GM19025 (cell line): ENCODE measurements at regions not wholly inside any gene's neighbourhood (a gene's known extent, or its start where the extent isn't known, plus 50 kb on each side); places are given as distances from the start of the nearest gene placed in this dataset.
"Not testable (repeated sequence)": the region's sequence is repeated elsewhere in the genome, so short reads cannot be mapped to it uniquely, and the experiment has no call there.

Experiments
- ATAC-seq: cut with Tn5 transposase; IDR thresholded peaks from one replicate; pipeline ENCODE4 v1.9.1; 2021; ENCODE audit warnings: mild to moderate bottlenecking, low read depth, moderate library complexity; ENCODE audit not compliant: unreplicated experiment

DNA sequence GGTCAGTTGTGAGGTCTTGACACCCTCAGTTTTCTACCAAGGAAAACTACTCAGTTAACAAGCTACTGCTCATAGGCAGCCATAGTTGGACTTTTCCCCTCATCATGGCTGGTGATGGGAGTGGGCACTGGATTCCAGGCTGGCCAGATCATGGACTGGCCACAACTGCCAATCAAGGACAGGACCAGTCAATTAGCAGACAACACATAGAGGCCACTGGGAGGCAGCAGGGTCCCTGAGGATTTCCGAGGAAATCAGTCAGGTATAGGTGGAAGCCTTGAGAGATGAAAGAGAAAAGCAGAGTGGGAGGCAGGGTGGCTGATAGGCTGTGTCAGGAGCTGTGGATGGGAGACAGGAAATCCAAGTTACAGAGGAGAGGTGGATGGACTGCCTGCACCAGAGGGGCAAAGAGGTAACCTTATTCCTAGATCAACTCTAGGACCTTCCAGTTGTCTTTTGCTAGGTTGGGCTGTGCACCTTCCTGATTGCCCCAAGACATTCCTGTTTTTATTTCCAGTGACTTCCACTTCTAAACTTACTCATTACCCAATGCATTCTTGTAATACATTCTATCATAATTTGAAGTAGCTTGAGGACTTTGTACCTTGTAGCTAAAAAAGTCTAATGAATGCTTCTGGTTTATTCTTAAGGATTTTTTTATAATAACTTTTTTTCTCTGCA is 361.8 kb downstream of the KCNRG start:
- no peak for ATAC-seq

DNA sequence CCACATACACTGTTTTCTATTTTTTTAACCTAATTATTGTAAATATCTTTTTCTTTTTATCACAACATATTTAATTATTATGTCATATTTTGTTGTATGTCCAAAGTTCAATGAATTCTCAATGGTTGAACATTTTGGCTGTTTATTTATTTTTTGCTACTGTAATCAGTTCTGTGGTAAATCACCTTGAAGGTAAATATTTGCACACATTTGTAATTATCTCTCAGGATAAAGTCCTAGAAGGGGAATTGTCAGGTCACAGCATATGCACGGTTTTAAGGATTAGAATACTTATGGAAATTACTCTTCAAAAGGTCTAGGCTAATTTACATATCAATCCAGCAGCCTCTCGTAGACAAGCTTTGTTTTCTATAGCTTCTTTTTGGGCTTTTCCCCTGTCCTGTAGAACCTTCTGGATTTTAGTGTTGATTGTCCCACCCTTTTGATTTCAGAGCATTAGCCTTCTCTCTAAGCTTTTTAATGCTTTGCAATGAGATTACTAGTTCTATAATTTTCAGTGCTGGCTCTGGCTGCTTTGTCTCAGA is 362.6 kb downstream of the KCNRG start:
- no peak for ATAC-seq

DNA sequence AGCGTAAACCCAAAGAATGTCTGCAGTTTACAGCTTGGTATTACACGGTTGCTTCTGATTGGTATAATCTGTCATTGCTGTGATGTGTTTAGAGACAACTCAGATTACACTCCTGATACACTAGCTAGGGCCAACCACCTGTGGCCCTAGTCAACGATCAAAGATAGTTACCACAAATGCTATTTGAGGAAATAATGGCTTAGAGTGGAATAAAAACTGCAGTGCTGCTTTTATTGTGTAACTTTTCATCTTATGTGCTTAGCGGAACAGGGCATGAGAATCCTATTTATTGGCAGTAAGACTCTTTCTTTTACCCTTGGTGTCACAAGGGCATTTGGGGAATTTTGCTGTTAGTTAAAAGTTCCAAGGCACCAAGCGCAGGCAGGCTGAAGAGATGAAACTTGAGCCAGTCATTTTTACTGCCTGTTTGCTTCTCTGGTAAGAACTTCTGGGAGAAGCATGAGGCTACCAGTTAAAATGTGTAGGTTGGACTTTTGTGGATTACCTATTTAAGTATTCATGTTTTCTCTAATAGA is 363.3 kb downstream of the KCNRG start:
- no peak for ATAC-seq

DNA sequence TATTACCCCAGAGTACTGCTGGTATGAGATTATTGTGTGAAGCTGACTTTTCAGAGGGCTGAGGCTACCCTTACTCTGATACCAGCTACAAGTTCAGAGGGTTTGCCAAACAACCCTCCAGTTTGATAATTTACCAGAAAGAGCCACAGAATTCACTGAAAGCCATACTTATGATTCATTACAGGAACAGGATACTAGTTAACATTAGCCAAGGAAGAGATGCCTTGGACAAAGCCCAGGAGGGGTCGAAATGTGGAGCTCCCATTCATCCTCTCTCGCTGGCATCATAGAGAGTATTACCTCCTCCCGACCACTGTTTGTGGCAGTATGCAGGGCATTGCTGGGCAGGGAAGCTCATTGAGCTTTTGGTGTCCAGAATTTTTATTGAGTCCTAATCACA is 364.3 kb downstream of the KCNRG start:
- ATAC-seq: no peak

DNA sequence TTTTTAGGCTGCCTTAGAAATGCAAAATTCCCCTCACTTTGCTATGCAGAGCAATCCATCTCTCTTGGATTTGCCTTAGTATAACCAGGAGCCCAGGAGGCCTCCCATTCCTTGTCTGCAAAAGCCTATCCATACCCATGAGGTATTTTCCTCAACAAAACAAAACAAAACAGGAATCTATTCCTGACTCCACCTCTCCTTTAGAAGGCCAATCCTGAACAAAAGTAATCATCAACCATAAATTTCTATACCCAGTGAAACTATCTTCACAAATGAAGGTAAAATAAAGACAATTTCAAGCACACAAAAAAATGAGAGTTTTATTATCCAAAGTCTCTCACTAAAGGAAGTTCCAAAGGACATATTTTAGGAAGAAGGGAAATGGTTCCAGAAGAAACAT is 365.7 kb downstream of the KCNRG start:
- ATAC-seq: no peak

DNA sequence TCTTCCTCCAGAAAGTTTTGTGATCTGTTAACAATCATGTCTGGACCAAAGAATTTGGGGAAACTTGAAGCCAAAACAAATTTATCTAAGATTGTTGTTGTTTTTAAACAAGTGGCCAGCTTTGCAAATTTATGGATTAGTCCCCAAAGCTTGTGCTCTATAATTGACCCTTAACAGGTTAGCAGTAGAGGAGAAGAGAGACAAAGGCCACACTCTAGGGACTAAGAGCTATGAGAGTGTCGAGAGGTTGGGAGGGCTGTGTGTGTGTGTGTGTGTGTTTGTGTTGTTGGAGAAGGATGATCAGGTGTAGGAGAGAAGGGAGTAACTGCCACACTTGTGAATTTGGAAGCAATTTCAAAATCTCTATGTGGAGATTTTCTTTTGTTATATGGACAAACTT is 367.3 kb downstream of the KCNRG start:
- no peak for ATAC-seq

DNA sequence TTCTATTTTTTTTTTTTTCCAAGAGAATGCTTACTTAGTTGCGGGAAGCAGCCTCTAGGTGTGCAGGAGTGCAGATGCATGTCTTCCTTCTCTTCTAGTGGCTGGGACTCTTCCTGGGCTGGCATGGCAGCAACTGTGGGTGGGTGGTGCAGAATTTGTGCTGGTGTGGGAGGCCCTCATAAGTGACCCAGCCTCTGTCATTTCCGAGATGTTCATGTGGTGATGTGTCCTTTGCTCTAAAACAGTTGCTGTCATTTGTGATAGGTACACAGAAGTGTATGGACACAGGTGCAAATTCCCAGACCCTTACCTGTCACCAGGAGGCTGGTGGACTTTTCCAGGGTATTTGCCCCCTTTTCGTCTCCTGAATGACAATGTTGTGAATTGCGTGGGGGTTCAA is 367.7 kb downstream of the KCNRG start:
- ATAC-seq: no peak

DNA sequence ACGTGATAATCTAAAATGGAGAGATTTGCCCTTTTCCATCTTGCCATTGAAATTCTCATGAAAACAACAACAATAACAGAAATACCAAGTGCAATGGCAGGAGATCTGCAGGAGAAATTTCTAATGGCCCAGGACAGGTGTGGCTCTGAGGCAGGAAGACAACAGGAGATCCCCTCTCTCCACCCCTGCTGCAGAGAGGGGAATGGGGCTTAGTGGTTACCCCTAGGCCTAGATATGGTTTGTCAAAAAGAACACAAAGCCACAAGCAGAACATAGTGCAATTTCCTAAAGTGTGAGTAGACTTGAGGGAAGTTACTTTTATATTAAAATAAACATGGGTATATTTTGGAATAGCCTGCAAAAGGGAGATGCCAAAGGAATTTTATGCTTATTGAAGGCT is 369.5 kb downstream of the KCNRG start:
- ATAC-seq: no peak

DNA sequence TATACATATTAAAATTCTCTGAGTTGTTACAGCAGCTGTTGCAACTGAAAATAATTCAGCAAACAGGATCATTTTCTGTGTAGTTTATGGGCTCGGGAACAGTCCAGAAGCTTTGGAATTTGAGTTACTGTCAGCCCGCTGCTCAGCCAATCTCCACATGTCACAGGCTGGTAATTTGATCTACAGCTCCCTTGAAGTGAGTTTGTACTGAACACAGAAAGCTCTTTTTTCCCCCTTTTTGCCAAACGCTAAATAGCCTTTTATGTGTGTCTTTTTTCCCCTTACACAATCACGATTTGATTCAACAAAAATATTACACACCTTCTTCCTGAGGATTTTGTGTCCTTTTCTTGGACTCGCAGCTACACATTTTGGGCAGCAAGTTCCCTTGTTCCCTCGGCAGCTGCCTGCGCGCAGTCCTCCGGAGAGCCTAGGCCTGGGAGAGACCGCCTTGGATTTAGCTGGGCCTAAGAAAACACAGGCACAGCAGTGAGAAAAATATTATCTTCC is 371.4 kb downstream of the KCNRG start:
- no peak for ATAC-seq

DNA sequence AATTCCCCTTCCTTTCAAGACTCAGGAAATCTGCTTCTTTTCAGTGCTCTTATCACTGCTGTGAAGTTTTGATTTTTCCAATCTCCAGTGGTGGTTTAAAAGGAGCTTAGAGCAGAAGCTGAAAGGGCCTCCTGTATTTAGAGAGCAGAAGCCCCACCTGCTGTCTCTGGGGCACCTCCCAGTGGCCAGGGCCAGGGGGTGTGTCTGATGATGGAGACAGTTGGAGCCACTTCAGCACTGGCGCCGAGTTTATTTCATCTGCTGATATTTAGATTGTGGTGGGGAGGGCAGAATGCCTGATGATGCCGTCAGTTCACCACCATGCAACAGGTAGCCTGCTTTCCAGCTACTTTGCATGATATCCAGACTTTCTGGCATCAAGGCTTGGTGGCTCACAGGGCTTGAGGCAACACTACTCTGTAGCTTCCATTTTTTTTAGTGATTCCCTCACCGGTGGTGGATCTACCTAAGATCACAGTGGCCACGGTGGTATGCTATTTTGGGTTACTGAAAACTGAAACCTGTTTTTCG is 371.9 kb downstream of the KCNRG start:
- no peak for ATAC-seq

DNA sequence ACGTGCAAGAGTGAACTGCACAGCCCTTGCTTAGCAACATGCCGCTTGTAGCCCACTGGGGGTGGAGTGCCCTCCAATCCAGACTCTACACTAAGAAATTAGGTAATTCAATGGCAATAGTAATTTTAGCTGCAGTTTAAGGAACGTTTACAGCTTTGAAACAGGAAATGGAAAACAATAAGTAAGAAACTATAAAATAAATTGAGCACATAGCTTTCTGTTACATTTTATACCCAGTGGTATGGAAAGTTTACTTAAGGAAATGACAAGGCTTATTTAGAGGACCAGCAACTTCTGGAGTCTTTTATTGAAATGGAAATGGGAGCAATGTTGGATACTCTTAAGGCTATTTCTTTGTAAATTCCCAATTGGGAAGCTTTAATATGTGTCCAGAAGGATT is 373.2 kb downstream of the KCNRG start:
- no peak for ATAC-seq

DNA sequence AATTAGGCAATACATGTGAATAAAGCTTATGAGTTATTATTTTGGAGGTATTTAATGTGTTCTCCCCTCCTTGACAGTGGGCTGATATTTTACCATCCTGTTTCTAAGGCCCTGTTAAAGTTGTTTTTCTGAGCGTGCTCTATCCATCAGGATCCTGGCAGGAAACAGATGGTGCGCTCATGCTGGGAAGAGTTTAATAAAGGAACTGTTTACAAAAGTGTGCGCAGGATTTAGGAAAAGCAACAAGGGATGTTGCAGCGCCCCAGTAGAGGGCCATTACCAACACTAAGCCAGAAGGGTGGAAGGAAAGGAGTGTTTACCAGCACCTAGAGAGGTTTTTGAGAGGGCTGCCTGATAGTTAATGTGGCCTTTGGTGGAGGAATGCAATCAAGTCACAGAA is 374.5 kb downstream of the KCNRG start:
- ATAC-seq: no peak

DNA sequence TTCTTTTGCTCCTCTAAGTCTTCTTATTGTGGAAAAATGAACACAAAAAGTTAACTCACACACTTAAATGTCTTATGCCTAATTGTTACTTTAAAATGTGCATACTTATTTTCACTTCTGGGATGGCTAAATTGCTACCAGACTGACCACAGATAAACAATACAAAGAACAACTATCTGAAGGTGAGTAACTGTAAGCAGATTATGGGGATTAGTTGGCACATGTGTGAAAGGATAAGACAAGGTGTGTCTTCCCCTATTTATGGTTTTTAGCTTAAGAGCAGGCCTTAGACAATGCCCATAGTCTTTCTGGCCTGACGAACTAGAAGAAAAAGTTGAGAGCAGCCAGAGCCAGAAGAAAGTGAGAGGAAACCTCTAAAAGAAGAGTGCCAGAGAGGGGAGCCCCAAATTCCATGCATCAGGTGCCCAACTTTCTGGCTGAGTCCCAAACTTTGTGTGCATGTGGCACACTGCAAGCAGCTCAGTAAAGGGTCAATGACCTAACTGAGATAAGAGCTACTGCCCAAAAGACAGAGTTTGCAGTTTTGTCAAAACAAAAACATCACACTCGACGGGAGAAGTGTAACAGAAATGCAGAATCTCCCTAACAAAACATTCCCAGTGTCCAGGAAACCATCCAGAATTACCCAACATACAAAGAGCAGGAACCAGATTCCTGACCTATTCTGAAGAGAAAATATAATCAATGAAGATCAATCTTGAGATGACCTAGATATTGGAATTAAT is 375.4 kb downstream of the KCNRG start:
- ATAC-seq: no peak

DNA sequence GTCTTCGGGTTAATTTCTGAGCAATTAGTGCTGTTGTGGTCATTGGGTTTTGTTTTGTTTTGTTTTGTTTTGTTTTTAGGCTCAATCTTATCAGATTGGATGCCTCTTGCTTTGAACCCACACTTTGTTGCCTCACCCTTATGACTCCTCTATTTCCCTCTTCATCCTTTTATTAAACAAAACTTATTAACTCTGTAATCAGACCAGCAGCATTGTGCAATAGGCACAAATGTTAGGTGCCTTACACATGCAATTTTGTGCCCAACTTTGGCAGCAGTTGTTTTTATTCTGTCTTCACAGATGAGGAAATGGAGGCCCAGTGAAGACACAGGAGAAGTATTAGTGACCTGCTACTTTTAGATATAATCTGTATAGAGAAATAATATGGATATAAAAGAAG is 377.7 kb downstream of the KCNRG start:
- ATAC-seq: no peak

DNA sequence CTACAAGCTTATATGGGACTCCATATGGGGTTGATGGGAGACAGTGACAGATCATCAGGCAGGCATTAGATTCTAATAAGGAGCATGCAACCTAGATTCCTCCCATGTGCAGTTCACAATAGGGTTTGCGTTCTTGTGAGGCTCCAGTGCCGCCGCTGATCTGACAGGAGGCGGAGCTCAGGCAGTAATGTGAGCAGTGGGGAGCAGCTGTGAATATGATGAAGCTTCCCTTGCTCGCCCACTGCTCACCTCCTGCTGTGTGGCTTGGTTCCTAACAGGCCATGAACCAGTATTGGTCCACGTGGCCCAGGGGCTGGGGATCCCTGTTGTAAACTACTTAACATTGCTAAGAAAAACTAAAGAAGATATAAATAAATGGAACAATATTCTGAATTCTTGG is 378.4 kb downstream of the KCNRG start:
- no peak for ATAC-seq

DNA sequence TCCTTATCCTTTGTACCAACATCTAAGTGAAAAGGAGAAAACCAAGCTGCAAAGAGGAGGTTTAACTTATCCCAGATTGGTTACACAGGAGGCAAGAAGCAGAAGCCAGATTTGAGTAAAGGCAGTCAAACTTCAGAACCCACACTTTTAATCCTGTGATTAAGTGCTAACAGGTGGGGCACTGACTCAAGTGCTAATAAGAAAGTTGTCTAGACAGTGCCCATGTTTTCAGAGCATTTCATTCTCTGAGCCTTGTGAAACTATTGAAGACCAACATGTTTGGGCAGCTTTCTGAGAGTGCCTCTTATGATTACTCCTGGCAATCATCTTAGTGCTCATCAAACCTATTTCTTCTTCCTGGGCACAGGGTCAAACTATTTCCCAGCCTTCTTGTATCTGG is 380.8 kb downstream of the KCNRG start:
- ATAC-seq: no peak

DNA sequence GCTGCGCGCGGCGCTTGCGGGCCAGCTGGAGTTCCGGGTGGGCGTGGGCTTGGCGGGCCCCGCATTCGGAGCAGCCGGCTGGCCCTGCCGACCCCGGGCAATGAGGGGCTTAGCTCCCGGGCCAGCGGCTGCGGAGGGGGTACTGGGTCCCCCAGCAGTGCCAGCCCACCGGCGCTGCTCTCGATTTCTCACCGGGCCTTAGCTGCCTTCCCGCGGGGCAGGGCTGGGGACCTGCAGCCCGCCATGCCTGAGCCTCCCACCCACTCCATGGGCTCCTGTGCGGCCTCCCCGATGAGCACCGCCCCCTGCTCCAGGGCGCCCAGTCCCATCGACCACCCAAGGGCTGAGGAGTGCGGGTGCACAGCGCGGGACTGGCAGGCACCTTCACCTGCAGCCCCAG is 381.4 kb downstream of the KCNRG start:
- ATAC-seq: not testable (repeated sequence)

DNA sequence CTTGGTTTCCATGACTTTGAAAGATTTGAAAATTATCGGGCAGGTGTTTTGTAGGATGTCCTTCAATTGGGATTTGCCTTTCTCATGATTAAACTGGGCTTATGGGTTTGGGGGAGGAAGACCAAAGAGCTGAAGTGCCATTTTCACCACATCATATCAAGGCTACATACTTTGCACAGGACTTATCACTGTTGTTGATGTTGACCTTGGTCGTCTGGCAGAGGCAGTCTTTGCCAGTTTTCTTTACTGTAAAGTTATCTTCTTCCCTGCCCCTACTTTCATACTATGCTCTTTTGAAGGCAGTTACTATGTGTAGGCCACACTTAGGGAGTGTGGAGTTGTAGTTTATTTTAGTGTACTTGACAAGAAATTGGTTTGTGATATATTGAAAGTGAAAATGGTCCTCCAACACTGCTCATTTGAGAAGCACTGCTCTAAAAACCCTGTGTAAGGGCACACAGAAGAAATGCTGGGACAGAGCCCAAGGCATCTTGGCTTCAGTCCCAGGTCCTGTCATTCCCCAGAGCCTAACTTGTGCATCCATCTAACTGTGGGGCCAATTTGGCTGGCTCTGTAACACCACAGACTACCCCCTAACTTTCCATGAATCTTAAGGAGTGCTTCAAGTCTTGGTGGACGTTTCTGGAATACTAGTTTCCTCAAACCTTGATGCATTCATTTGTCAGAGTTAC is 384.9 kb downstream of the KCNRG start:
- no peak for ATAC-seq

DNA sequence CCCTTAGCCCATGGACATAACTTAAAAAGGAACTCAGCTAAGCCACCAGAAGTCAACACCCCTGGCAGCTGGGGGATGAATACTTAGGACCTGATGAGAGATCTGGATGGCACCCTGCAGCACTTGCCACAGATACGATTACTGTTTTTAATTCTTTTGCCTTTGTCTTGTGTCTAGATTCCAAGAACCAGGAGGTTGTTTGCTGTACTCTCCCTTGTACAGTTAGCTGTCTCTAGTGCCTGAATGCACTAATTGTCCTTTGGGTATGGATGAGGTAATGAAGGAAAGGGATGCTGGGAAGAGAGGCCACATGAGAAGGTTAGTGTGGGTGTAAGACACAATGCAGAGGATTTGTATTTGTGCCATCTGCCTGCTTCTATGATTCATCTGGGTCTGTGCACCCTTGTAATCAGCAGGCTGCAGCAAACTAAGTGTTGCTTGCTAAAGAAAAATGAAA is 385.8 kb downstream of the KCNRG start:
- ATAC-seq: no peak

DNA sequence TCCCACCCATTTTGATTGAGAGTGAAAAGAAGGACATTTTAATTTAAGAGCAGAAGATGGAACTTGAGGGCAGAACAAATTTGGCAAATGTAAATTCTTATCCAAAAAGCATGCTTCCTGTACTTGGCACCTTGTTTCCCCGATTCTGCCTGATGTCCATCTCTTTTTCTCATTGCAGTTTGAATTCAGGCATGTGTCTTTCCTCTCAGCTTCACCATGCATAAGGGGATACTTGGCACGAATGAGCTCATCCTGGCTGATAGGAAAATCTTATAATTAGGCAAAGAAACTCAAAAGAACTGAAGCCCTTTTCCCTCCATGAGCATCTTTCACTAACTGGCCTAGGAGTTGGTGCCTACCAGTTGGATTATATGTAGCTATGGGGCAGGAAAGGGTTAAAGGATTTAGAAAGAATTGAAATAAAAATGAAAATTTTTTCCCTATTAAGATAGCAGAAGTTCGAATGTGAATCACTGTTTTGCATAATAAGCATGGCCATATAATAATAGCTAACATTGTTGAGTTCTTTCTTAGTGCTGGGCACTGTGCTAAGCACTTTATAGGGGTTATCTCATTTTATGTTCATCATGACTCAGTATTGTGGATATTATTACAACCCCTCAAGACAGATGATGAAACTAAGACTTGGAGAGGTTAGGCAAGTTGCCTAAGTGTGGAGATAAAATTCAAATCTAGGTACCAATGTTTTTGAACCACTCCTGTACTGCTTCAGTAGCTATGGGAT is 386.6 kb downstream of the KCNRG start:
- no peak for ATAC-seq
